HEK293 (cell line): ENCODE measurements at regions not wholly inside any gene's neighbourhood (a gene's known extent, or its start where the extent isn't known, plus 50 kb on each side); places are given as distances from the start of the nearest gene placed in this dataset.

ENCODE experiments used
- IKZF3 ChIP-seq: fragments of 450-650 bp; IDR thresholded peaks from 2 replicates; pipeline ENCODE4 v1.5.0; 2018; ENCODE audit warnings: missing biosample characterization, mild to moderate bottlenecking, missing genetic modification characterization, moderate library complexity
- TRIM28 ChIP-seq: IDR thresholded peaks from 2 replicates; pipeline ENCODE4 v1.6.1; 2011; ENCODE audit warnings: low read length, control low read depth, borderline replicate concordance
- ZFP37 ChIP-seq: fragments of 450-650 bp; formaldehyde crosslinking; IDR thresholded peaks from 2 replicates; pipeline ENCODE4 v1.5.1; 2016; ENCODE audit warnings: missing biosample characterization, missing genetic modification characterization
- ZNF580 ChIP-seq: fragments of 450-650 bp; formaldehyde crosslinking; IDR thresholded peaks from 2 replicates; pipeline ENCODE4 v1.5.1; 2016; ENCODE audit warnings: missing biosample characterization, missing genetic modification characterization
- TF ChIP-seq, protein P1 (sequence below): fragments of 450-650 bp; formaldehyde crosslinking; IDR thresholded peaks from 2 replicates; pipeline ENCODE4 v1.5.1; 2016; ENCODE audit warnings: missing biosample characterization, missing genetic modification characterization
- TF ChIP-seq, protein P2 (sequence below): IDR thresholded peaks from 2 replicates; pipeline ENCODE4 v1.6.1; 2011; ENCODE audit warnings: mild to moderate bottlenecking, low read depth, low read length, borderline replicate concordance

DNA sequence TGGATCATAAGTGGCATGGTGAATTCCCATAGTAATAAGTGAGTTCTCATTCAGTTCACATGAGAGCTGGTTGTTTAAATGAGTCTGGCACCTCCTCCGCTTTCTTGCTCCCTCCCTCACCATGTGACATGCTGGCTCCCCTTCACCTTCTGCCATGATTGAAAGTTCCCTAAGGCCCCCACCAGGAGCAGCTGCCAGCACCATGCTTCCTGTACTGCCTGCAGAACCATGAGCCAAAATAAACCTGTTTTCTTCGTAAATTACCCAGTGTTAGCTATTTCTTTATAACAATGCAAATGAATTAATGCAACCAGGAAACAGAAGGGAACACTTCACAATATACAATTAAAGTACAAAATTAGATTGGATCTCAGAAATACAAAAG, 257.0 kb downstream of the MREG start:
- TF ChIP-seq, protein P1, sequence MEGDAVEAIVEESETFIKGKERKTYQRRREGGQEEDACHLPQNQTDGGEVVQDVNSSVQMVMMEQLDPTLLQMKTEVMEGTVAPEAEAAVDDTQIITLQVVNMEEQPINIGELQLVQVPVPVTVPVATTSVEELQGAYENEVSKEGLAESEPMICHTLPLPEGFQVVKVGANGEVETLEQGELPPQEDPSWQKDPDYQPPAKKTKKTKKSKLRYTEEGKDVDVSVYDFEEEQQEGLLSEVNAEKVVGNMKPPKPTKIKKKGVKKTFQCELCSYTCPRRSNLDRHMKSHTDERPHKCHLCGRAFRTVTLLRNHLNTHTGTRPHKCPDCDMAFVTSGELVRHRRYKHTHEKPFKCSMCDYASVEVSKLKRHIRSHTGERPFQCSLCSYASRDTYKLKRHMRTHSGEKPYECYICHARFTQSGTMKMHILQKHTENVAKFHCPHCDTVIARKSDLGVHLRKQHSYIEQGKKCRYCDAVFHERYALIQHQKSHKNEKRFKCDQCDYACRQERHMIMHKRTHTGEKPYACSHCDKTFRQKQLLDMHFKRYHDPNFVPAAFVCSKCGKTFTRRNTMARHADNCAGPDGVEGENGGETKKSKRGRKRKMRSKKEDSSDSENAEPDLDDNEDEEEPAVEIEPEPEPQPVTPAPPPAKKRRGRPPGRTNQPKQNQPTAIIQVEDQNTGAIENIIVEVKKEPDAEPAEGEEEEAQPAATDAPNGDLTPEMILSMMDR (tag by site-specific recombination), result no peak
- no peak for TF ChIP-seq IKZF3 (tag by site-specific recombination)
- no peak for TF ChIP-seq TRIM28
- TF ChIP-seq, protein P2, sequence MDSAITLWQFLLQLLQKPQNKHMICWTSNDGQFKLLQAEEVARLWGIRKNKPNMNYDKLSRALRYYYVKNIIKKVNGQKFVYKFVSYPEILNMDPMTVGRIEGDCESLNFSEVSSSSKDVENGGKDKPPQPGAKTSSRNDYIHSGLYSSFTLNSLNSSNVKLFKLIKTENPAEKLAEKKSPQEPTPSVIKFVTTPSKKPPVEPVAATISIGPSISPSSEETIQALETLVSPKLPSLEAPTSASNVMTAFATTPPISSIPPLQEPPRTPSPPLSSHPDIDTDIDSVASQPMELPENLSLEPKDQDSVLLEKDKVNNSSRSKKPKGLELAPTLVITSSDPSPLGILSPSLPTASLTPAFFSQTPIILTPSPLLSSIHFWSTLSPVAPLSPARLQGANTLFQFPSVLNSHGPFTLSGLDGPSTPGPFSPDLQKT, result no peak
- no peak for TF ChIP-seq ZNF580
- no peak for TF ChIP-seq ZFP37
